Neural progenitor cell (in vitro differentiated cells): ENCODE measurements at regions not wholly inside any gene's neighbourhood (a gene's known extent, or its start where the extent isn't known, plus 50 kb on each side); places are given as distances from the start of the nearest gene placed in this dataset.

Source experiments
- DNase-seq: peaks from one replicate; pipeline ENCODE4 v3.0.0-alpha.2; 2016; ENCODE audit warnings: low spot score
- H2AFZ ChIP-seq: fragments of 200-600 bp; sonication (generic); replicated peaks from 2 replicates; pipeline ENCODE4 v1.6.1; 2016; ENCODE audit warnings: antibody characterized with exemption
- H3F3A ChIP-seq: fragments of 200-600 bp; sonication (generic); 2 replicates; pipeline ENCODE4 v1.6.1; 2016; ENCODE audit warnings: antibody characterized with exemption, low read depth
- H3K27ac ChIP-seq: fragments of 200-600 bp; sonication (generic); 2 replicates; pipeline ENCODE4 v1.5.1; 2016; ENCODE audit warnings: mild to moderate bottlenecking
- H3K27me3 ChIP-seq: fragments of 200-600 bp; sonication (generic); 2 replicates; pipeline ENCODE4 v1.6.1; 2016; ENCODE audit warnings: mild to moderate bottlenecking, moderate library complexity
- H3K36me3 ChIP-seq: fragments of 200-600 bp; sonication (generic); 2 replicates; pipeline ENCODE4 v1.5.1; 2016
- H3K4me1 ChIP-seq: fragments of 200-600 bp; sonication (generic); 2 replicates; pipeline ENCODE4 v1.6.1; 2016; ENCODE audit warnings: mixed run types
- H3K4me2 ChIP-seq: fragments of 200-600 bp; sonication (generic); 2 replicates; pipeline ENCODE4 v1.6.1; 2016
- H3K4me3 ChIP-seq: fragments of 200-600 bp; sonication (generic); 2 replicates; pipeline ENCODE4 v1.5.1; 2016
- H3K79me2 ChIP-seq: fragments of 200-600 bp; sonication (generic); 2 replicates; pipeline ENCODE4 v1.6.1; 2016; ENCODE audit warnings: low read depth
- H3K9ac ChIP-seq: fragments of 200-600 bp; sonication (generic); 2 replicates; pipeline ENCODE4 v1.6.1; 2016
- H3K9me3 ChIP-seq: fragments of 200-600 bp; sonication (generic); 2 replicates; pipeline ENCODE4 v1.5.1; 2016; ENCODE audit warnings: low read depth
- H4K20me1 ChIP-seq: fragments of 200-600 bp; sonication (generic); 2 replicates; pipeline ENCODE4 v1.6.1; 2016; ENCODE audit warnings: low read depth
- H3K27ac Mint-ChIP-seq: 3 replicates; pipeline ENCODE4 v1.8.0; 2021; ENCODE audit warnings: mixed read lengths
- H3K27me3 Mint-ChIP-seq: 2 replicates; pipeline ENCODE4 v1.8.0; 2022; ENCODE audit warnings: low read depth, mild to moderate bottlenecking, inconsistent platforms, moderate library complexity, mixed read lengths; ENCODE audit not compliant: insufficient read depth
- H3K36me3 Mint-ChIP-seq: 3 replicates; pipeline ENCODE4 v1.8.0; 2021; ENCODE audit warnings: mixed read lengths
- H3K4me1 Mint-ChIP-seq: 3 replicates; pipeline ENCODE4 v1.8.0; 2021; ENCODE audit warnings: mixed read lengths
- H3K4me3 Mint-ChIP-seq: 3 replicates; pipeline ENCODE4 v1.8.0; 2021; ENCODE audit warnings: mild to moderate bottlenecking, moderate library complexity, mixed read lengths
- H3K9me3 Mint-ChIP-seq: 3 replicates; pipeline ENCODE4 v1.8.0; 2020; ENCODE audit warnings: mixed read lengths
- CTCF ChIP-seq: fragments of 200-600 bp; sonication (generic); IDR thresholded peaks from 2 replicates; pipeline ENCODE4 v1.5.1; 2017; ENCODE audit warnings: antibody characterized with exemption, mild to moderate bottlenecking
- EZH2 ChIP-seq: fragments of 200-600 bp; sonication (generic); IDR thresholded peaks from 2 replicates; pipeline ENCODE4 v1.6.1; 2017; ENCODE audit warnings: antibody characterized with exemption, mild to moderate bottlenecking, moderate library complexity
- EZH2phosphoT487 ChIP-seq: fragments of 200-600 bp; sonication (generic); IDR thresholded peaks from 2 replicates; pipeline ENCODE4 v1.6.1; 2017; ENCODE audit warnings: antibody characterized with exemption

GRCh38 chr14:97053941-97054340 is 256.8 kb downstream of the VRK1 start:
- no peak overlapping the region for H3K4me3 ChIP-seq
- H3F3A ChIP-seq, result no peaks in the 10 kb centered on the region
- H3K27ac ChIP-seq, result no peak overlapping the region
- no peaks in the 10 kb centered on the region for H3K9me3 ChIP-seq
- no peak for DNase-seq
- no peak overlapping the region for H3K9ac ChIP-seq
- no peak overlapping the region for H2AFZ ChIP-seq
- TF ChIP-seq CTCF (no peak), EZH2 (no peak), EZH2phosphoT487 (no peak)
- no peak overlapping the region for H3K4me2 ChIP-seq
- no peaks in the 10 kb centered on the region for H3K27me3 ChIP-seq
- Mint-ChIP-seq H3K27ac (no peak overlapping the region), H3K4me1 (peaks cover 24% of the 10 kb centered on the region), H3K4me3 (no peak overlapping the region), H3K27me3 (peaks cover 2% of the 10 kb centered on the region), H3K36me3 (no peaks in the 10 kb centered on the region), H3K9me3 (no peaks in the 10 kb centered on the region)
- H4K20me1 ChIP-seq, result no peaks in the 10 kb centered on the region
- H3K36me3 ChIP-seq, result no peaks in the 10 kb centered on the region
- H3K4me1 ChIP-seq, result no peaks in the 10 kb centered on the region
- H3K79me2 ChIP-seq, result no peaks in the 10 kb centered on the region

GRCh38 chr14:97055355-97055754 is 258.2 kb downstream of the VRK1 start:
- DNase-seq, result no peak
- Histone ChIP-seq H3K4me2 (no peak overlapping the region), H3K9me3 (no peaks in the 10 kb centered on the region), H3K4me1 (no peaks in the 10 kb centered on the region), H3K36me3 (no peaks in the 10 kb centered on the region), H3K79me2 (no peaks in the 10 kb centered on the region), H3K4me3 (no peak overlapping the region), H2AFZ (no peak overlapping the region), H3K9ac (no peak overlapping the region), H3K27ac (no peak overlapping the region), H4K20me1 (no peaks in the 10 kb centered on the region), H3K27me3 (no peaks in the 10 kb centered on the region), H3F3A (no peaks in the 10 kb centered on the region)
- H3K27ac Mint-ChIP-seq, result peak overlapping the region; percentile 69
- peaks cover 24% of the 10 kb centered on the region for H3K4me1 Mint-ChIP-seq
- no peak overlapping the region for H3K4me3 Mint-ChIP-seq
- peaks cover 2% of the 10 kb centered on the region for H3K27me3 Mint-ChIP-seq
- no peaks in the 10 kb centered on the region for H3K9me3 Mint-ChIP-seq
- TF ChIP-seq CTCF (no peak), EZH2phosphoT487 (no peak), EZH2 (no peak)
- H3K36me3 Mint-ChIP-seq, result no peaks in the 10 kb centered on the region

- no peak for TF ChIP-seq CTCF
- no peak for TF ChIP-seq EZH2phosphoT487
- TF ChIP-seq EZH2, result no peak
- H3K27me3 ChIP-seq, result no peaks in the 10 kb centered on the region
- no peaks in the 10 kb centered on the region for H3K9me3 ChIP-seq
- no peaks in the 10 kb centered on the region for H3K36me3 ChIP-seq
- Mint-ChIP-seq H3K36me3 (no peaks in the 10 kb centered on the region), H3K4me1 (peaks cover 24% of the 10 kb centered on the region), H3K27me3 (peaks cover 2% of the 10 kb centered on the region), H3K9me3 (no peaks in the 10 kb centered on the region), H3K4me3 (no peak overlapping the region), H3K27ac (no peak overlapping the region)
- H3K27ac ChIP-seq, result no peak overlapping the region
- H3K9ac ChIP-seq, result no peak overlapping the region
- no peak overlapping the region for H3K4me3 ChIP-seq
- H2AFZ ChIP-seq, result no peak overlapping the region
- H3K4me2 ChIP-seq, result no peak overlapping the region
- H4K20me1 ChIP-seq, result no peaks in the 10 kb centered on the region
- H3F3A ChIP-seq, result no peaks in the 10 kb centered on the region
- no peaks in the 10 kb centered on the region for H3K79me2 ChIP-seq
- no peaks in the 10 kb centered on the region for H3K4me1 ChIP-seq
- DNase-seq, result no peak
These were observed 258.9 kb downstream of the VRK1 start for GRCh38 chr14:97056086-97056485.
